SU-DHL-6 (cell line): ENCODE measurements at regions not wholly inside any gene's neighbourhood (a gene's known extent, or its start where the extent isn't known, plus 50 kb on each side); places are given as distances from the start of the nearest gene placed in this dataset.

ENCODE experiments used
- H2AFZ ChIP-seq: fragments of 200-600 bp; sonication (generic); 2 replicates; pipeline ENCODE4 v1.6.1; 2014; ENCODE audit warnings: low read depth, mild to moderate bottlenecking, moderate library complexity, mixed read lengths, antibody characterized with exemption, low read length; ENCODE audit not compliant: severe bottlenecking
- H3F3A ChIP-seq: fragments of 200-600 bp; shearing (Covaris generic); 2 replicates; pipeline ENCODE4 v1.6.0; 2016; ENCODE audit warnings: antibody characterized with exemption, mild to moderate bottlenecking; ENCODE audit not compliant: insufficient read depth
- H3K27ac ChIP-seq: fragments of 200-600 bp; sonication (generic); 2 replicates; pipeline ENCODE4 v1.5.1; 2016; ENCODE audit warnings: low read depth, mild to moderate bottlenecking, low read length, moderate library complexity, mixed read lengths
- H3K27me3 ChIP-seq: fragments of 200-600 bp; sonication (generic), shearing (Covaris generic); 2 replicates; pipeline ENCODE4 v1.6.0; 2014; ENCODE audit warnings: mild to moderate bottlenecking, low read length
- H3K36me3 ChIP-seq: fragments of 200-600 bp; sonication (generic); 2 replicates; pipeline ENCODE4 v1.6.1; 2014; ENCODE audit warnings: mild to moderate bottlenecking, low read length, mixed read lengths
- H3K4me2 ChIP-seq: fragments of 300-600, 200-600 bp; shearing (Covaris generic), sonication (generic); 2 replicates; pipeline ENCODE4 v1.6.0; 2014; ENCODE audit warnings: low read length, low read depth, mild to moderate bottlenecking; ENCODE audit not compliant: poor library complexity, severe bottlenecking
- H3K4me3 ChIP-seq: fragments of 200-600 bp; sonication (generic); 2 replicates; pipeline ENCODE4 v1.5.1; 2014; ENCODE audit warnings: antibody characterized with exemption, low read length, mild to moderate bottlenecking, mixed read lengths; ENCODE audit not compliant: insufficient read depth, poor library complexity, severe bottlenecking
- H3K79me2 ChIP-seq: fragments of 200-600 bp; sonication (generic); 2 replicates; pipeline ENCODE4 v1.6.1; 2014; ENCODE audit warnings: mild to moderate bottlenecking, low read length, moderate library complexity; ENCODE audit not compliant: insufficient read depth
- H3K9ac ChIP-seq: fragments of 200-600 bp; sonication (generic); 2 replicates; pipeline ENCODE4 v1.7.0; 2014; ENCODE audit warnings: mild to moderate bottlenecking, low read length
- H3K9me2 ChIP-seq: fragments of 200-600 bp; sonication (generic); replicated peaks from 2 replicates; pipeline ENCODE4 v1.6.1; 2014; ENCODE audit warnings: low read length; ENCODE audit not compliant: insufficient read depth
- H3K9me3 ChIP-seq: fragments of 200-600 bp; sonication (generic); 2 replicates; pipeline ENCODE4 v1.6.1; 2014; ENCODE audit warnings: low read length, mixed read lengths; ENCODE audit not compliant: insufficient read depth
- H4K20me1 ChIP-seq: fragments of 200-600 bp; sonication (generic); 2 replicates; pipeline ENCODE4 v1.6.1; 2014; ENCODE audit warnings: low read depth, mild to moderate bottlenecking, antibody characterized with exemption, low read length, moderate library complexity, mixed read lengths
- CTCF ChIP-seq: fragments of 200-600 bp; sonication (generic); IDR thresholded peaks from one replicate; pipeline ENCODE4 v1.5.1; 2017; ENCODE audit warnings: antibody characterized with exemption, mild to moderate bottlenecking, low read length, moderate library complexity; ENCODE audit not compliant: insufficient read depth, poor library complexity, severe bottlenecking
- EZH2phosphoT487 ChIP-seq: fragments of 200-600 bp; sonication (generic), shearing (Covaris generic); conservative IDR thresholded peaks from 2 replicates; pipeline ENCODE4 v1.6.1; 2018; ENCODE audit warnings: mild to moderate bottlenecking, antibody characterized with exemption, low read length, moderate library complexity, mixed read lengths

- Histone ChIP-seq H3K4me2 (no peak overlapping the region), H3K27ac (no peak overlapping the region), H3K27me3 (no peaks in the 10 kb centered on the region), H3K36me3 (no peaks in the 10 kb centered on the region), H3K79me2 (no peaks in the 10 kb centered on the region), H3F3A (no peaks in the 10 kb centered on the region), H4K20me1 (no peaks in the 10 kb centered on the region), H2AFZ (no peak overlapping the region), H3K9me3 (no peaks in the 10 kb centered on the region), H3K4me3 (no peak overlapping the region), H3K9me2 (no peaks in the 10 kb centered on the region), H3K9ac (no peak overlapping the region)
- TF ChIP-seq EZH2phosphoT487 (no peak), CTCF (no peak)
Observed at GRCh38 chr10:131757285-131758058, 143.3 kb upstream of the PPP2R2D start.

- Histone ChIP-seq H3K27me3 (no peaks in the 10 kb centered on the region), H3K36me3 (no peaks in the 10 kb centered on the region), H3K9me3 (no peaks in the 10 kb centered on the region), H3F3A (no peaks in the 10 kb centered on the region), H3K9me2 (no peaks in the 10 kb centered on the region), H3K4me3 (no peak overlapping the region), H4K20me1 (no peaks in the 10 kb centered on the region), H3K9ac (no peak overlapping the region), H3K4me2 (no peak overlapping the region), H2AFZ (no peak overlapping the region), H3K79me2 (no peaks in the 10 kb centered on the region), H3K27ac (no peak overlapping the region)
- no peak for TF ChIP-seq CTCF
- no peak for TF ChIP-seq EZH2phosphoT487
Observed at GRCh38 chr10:131758062-131758938, 142.5 kb upstream of the PPP2R2D start.

GRCh38 chr10:131758939-131759301 is 141.9 kb upstream of the PPP2R2D start:
- Histone ChIP-seq H3K27ac (no peak overlapping the region), H3K9me2 (no peaks in the 10 kb centered on the region), H3K27me3 (no peaks in the 10 kb centered on the region), H3K9ac (no peak overlapping the region), H3K79me2 (no peaks in the 10 kb centered on the region), H3F3A (no peaks in the 10 kb centered on the region), H3K4me2 (no peak overlapping the region), H3K9me3 (no peaks in the 10 kb centered on the region), H4K20me1 (no peaks in the 10 kb centered on the region), H3K36me3 (no peaks in the 10 kb centered on the region), H3K4me3 (no peak overlapping the region), H2AFZ (no peak overlapping the region)
- no peak for TF ChIP-seq CTCF
- TF ChIP-seq EZH2phosphoT487 = no peak
